Heart right ventricle (tissue), 16 donors: ENCODE measurements at regions not wholly inside any gene's neighbourhood (a gene's known extent, or its start where the extent isn't known, plus 50 kb on each side); places are given as distances from the start of the nearest gene placed in this dataset.

ENCODE experiments used
- ATAC-seq, 8 donors: fragments of 200-7000 bp; cut with Tn5 transposase; one replicate each; pipeline ENCODE4 v1.9.1; 2020; ENCODE audit warnings: mild to moderate bottlenecking in 8 of 8, moderate library complexity in 8 of 8, moderate number of reproducible peaks in 1 of 8
- DNase-seq, 2 donors: peaks; one replicate each; pipeline ENCODE4 v3.0.0-alpha.2; 2020
- H3K27ac ChIP-seq, 10 donors: fragments of 200-600 bp; sonication (generic) in 2 of 10; one replicate each; pipeline versions ENCODE4 v1.5.0 to v1.8.0; 2020 to 2022; ENCODE audit warnings: mild to moderate bottlenecking in 3 of 10
- H3K27me3 ChIP-seq, 7 donors: fragments of 200-600 bp; one replicate each; pipeline ENCODE4 v1.8.0; 2021 to 2022; ENCODE audit warnings: mild to moderate bottlenecking in 2 of 7
- H3K36me3 ChIP-seq, 9 donors: fragments of 200-600 bp; sonication (generic) in 1 of 9; one replicate each; pipeline versions ENCODE4 v1.5.0 to v1.8.0; 2020 to 2022; ENCODE audit warnings: mild to moderate bottlenecking in 2 of 9
- H3K4me1 ChIP-seq, 9 donors: fragments of 200-600 bp; sonication (generic) in 1 of 9; one replicate each; pipeline versions ENCODE4 v1.5.0 to v1.8.0; 2020 to 2022; ENCODE audit warnings: mild to moderate bottlenecking in 4 of 9
- H3K4me3 ChIP-seq, 10 donors: fragments of 200-600 bp; sonication (generic) in 2 of 10; one replicate each; pipeline versions ENCODE4 v1.5.0 to v1.8.0; 2020 to 2022; ENCODE audit warnings: mild to moderate bottlenecking in 7 of 10, moderate library complexity in 2 of 10
- H3K9me3 ChIP-seq, 11 donors: fragments of 200-600 bp in 10 of 11; sonication (generic) in 2 of 11; one replicate each; pipeline versions ENCODE4 v1.5.0 to v1.8.0; 2013 to 2022; ENCODE audit warnings: mild to moderate bottlenecking in 2 of 11, control low read depth in 1 of 11, moderate library complexity in 1 of 11
- WGBS, 2 donors: extraction: QIAGEN DNeasy Blood & Tissue Kit; methylation state at CpG; one replicate each; pipeline ENCODE4 v1.1.7; 2013; ENCODE audit warnings: inconsistent platforms in 1 of 2; 5-methylcytosine and 5-hydroxymethylcytosine counted together
- intact Hi-C, 10 donors: fragments of 100-400 bp; cut with DNase I; formaldehyde crosslinking; loops; one replicate each; pipeline versions ENCODE4 v1.11.1 to v1.14.2; 2022
- TF ChIP-seq, protein P1 (sequence below), 9 donors: fragments of 200-600 bp; sonication (generic) in 2 of 9; IDR thresholded peaks; one replicate each; pipeline versions ENCODE4 v1.5.0 to v1.8.0; 2021 to 2022; ENCODE audit warnings: antibody characterized with exemption in 9 of 9, mild to moderate bottlenecking in 5 of 9, moderate library complexity in 1 of 9
- donor health status: Arrhythmogenic right ventricular cardiomyopathy.
- donor health status: ischemic (EF 13 %, LVEDD 7.1; RV severe dilation, severe dysfunction).
- donor health status: healthy with polysubstance abuse.
- donor health status: DM: no; HTN: yes; CAD: no.
- donor health status: DM: no; HTN: no; CAD: no.
- donor health status: ischemic (EF 25% LVEDD 6.9; RV normal size, moderate dysfunction).
- donor health status: ischemic (EF 25% LVEDD 5.7; RV mildly dilated, moderate dysfunction).
- donor health status: healthy.
- donor health status: DM: yes; HTN: yes; CAD: no.
- donor health status: Ischemic cardiomyopathy.
- donor health status: ischemic (EF 35%, LVEDD 5.7; RV mildly dilated, moderate dysfunction).
- donor health status: nonischemic (EF 11% LVEDD 7.7; RV severe dilation, severe dysfunction).
- donor health status: DM: yes; HTN: yes; CAD: no.
- donor health status: PGD.
- donor health status: ischemic (EF 29% LVEDD 5.4; RV normal size, mild dysfunction).
- donor health status: nonischemic (EF 23%, LVEDD 6.1; RV moderate dilation, normal function).

DNA sequence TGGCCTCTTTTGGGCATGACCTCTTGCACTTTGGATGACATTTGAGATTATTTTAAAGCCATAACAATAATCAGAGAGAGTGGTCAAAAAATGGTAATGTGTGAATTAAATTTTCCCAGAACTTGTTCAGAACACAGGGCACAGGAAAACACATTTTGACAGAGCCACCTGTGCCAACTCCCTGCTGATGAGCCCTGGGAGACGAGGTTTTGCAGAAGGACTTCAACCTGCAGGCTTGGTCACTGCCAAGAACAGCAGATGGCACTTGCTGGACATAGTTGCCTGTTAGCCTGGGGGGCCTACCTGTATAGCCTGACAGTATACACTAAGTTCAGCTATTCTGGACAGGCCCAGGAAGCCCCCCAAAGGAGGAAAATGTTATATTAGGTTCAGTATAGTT, 277.8 kb upstream of the EMCN start:
- Histone ChIP-seq H3K36me3 (no peaks in the 10 kb centered on the region), H3K9me3 (peaks cover 0 to 2% (median 0%) of the 10 kb centered on the region in 11 donors), H3K27me3 (no peaks in the 10 kb centered on the region), H3K4me3 (no peak overlapping the region), H3K4me1 (no peaks in the 10 kb centered on the region), H3K27ac (no peak overlapping the region)
- intact Hi-C loops, result no loop called here
- WGBS, 2 donors, result 79 to 81% methylated on average over 1 of the region's 1 CpG
- ATAC-seq (no peak), DNase-seq (no peak)
- TF ChIP-seq, protein P1, sequence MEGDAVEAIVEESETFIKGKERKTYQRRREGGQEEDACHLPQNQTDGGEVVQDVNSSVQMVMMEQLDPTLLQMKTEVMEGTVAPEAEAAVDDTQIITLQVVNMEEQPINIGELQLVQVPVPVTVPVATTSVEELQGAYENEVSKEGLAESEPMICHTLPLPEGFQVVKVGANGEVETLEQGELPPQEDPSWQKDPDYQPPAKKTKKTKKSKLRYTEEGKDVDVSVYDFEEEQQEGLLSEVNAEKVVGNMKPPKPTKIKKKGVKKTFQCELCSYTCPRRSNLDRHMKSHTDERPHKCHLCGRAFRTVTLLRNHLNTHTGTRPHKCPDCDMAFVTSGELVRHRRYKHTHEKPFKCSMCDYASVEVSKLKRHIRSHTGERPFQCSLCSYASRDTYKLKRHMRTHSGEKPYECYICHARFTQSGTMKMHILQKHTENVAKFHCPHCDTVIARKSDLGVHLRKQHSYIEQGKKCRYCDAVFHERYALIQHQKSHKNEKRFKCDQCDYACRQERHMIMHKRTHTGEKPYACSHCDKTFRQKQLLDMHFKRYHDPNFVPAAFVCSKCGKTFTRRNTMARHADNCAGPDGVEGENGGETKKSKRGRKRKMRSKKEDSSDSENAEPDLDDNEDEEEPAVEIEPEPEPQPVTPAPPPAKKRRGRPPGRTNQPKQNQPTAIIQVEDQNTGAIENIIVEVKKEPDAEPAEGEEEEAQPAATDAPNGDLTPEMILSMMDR (IDR thresholded peaks at IDR 0.05), result no peak

DNA sequence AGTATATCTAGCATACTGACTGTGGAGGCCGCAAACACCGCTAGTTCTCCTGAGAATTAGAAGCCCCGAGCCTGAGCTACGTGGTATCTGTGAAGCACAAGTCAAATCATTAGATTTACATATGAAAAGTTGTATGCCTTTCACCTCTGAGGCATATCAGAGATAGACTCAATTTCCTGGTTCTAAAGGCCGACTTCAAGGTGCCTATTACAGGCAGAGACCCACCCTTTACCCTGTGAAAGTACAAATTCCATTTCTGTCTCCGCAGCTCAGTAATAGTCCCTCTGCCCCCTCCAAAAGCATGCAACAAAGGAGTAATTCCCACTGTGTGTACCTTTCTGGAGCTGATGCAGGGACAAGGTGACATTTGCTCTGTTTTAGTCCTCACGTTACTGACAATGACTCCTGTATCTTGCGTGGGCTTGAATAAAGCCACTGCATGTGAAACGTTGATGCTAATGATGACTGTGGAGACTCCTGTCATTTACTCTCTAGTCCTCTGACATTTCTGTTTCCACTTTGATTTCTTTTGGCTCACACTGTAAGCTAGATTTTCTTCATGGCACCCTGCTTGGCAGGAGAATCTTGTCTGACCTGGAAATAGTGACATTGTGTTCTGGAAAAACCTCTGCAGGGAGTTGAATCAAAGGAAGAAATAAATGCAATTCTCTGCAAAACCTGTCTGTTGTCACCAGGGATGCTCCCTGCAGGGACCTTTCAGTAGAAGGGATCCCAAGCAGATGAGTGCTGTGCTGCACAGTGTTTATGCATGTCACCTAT, 273.2 kb upstream of the EMCN start:
- Histone ChIP-seq H3K4me1 (no peaks in the 10 kb centered on the region), H3K9me3 (no peaks in the 10 kb centered on the region), H3K27ac (no peak overlapping the region), H3K4me3 (no peak overlapping the region), H3K36me3 (no peaks in the 10 kb centered on the region), H3K27me3 (no peaks in the 10 kb centered on the region)
- intact Hi-C loops, result no loop called here
- 69 to 73% methylated on average over 9 of the region's 9 CpGs for WGBS, 2 donors
- ATAC-seq, result no peak
- TF ChIP-seq, protein P1 (IDR thresholded peaks at IDR 0.05), result no peak
- DNase-seq, result no peak

GRCh38 chr4:100789991-100790390, 272.2 kb upstream of the EMCN start:
- Histone ChIP-seq H3K27ac (no peak overlapping the region), H3K9me3 (no peaks in the 10 kb centered on the region)
- intact Hi-C loops, result no loop called here

GRCh38 chr4:100786481-100786880, 268.7 kb upstream of the EMCN start:
- ATAC-seq (no peak), DNase-seq (no peak)
- intact Hi-C loops, result no loop called here
- H3K4me1 ChIP-seq, result no peaks in the 10 kb centered on the region
- H3K9me3 ChIP-seq, result no peaks in the 10 kb centered on the region
- TF ChIP-seq, protein P1 (IDR thresholded peaks at IDR 0.05), result no peak
- H3K27ac ChIP-seq, result no peak overlapping the region
- no peaks in the 10 kb centered on the region for H3K27me3 ChIP-seq
- H3K36me3 ChIP-seq, result no peaks in the 10 kb centered on the region
- WGBS, 2 donors, result 60 to 78% methylated on average over 1 of the region's 1 CpG
- H3K4me3 ChIP-seq, result no peak overlapping the region

More at GRCh38 chr4:100789991-100790390, 272.2 kb upstream of the EMCN start:
- H3K4me1 ChIP-seq, result no peaks in the 10 kb centered on the region
- H3K27me3 ChIP-seq, result no peaks in the 10 kb centered on the region
- no peak for ATAC-seq
- H3K4me3 ChIP-seq, result no peak overlapping the region
- H3K36me3 ChIP-seq, result no peaks in the 10 kb centered on the region
- no peak for DNase-seq
- TF ChIP-seq, protein P1 (IDR thresholded peaks at IDR 0.05), result no peak
